ENCODE measurements at regions not wholly inside any gene's neighbourhood (a gene's known extent, or its start where the extent isn't known, plus 50 kb on each side); places are given as distances from the start of the nearest gene placed in this dataset.

GRCh38 chr13:106232681-106233080, 302.8 kb downstream of the EFNB2 start:
- peak in 1 of 2 experiments; percentile 45 for DNase-seq

- DNase-seq, result peak in 1 of 2 experiments; percentile 1
Measured at GRCh38 chr13:106230450-106230849, 305.0 kb downstream of the EFNB2 start.

DNA sequence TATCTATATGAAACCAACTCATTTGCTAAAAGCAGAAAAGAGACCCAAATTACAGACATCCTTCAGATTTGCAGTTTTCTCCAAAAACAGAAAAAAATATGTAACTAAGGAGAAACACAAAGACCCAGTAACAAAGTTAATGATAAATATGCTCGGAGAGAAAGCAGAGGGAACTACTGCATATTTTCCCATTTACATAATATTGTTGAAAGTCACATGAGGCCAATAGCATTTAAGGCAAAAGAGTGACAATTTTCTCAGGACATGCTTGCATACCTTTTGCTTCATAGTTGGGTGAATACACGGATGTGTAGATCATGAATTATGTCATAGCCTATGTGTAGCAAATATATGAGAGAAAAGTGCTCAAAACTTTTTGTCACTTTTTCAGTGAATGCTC, 310.3 kb downstream of the EFNB2 start:
- DNase-seq, result no peak

GRCh38 chr13:106220211-106220610, 315.3 kb downstream of the EFNB2 start:
- no peak for DNase-seq

GRCh38 chr13:106213028-106213757, 322.3 kb downstream of the EFNB2 start:
- DNase-seq, result no peak

DNA sequence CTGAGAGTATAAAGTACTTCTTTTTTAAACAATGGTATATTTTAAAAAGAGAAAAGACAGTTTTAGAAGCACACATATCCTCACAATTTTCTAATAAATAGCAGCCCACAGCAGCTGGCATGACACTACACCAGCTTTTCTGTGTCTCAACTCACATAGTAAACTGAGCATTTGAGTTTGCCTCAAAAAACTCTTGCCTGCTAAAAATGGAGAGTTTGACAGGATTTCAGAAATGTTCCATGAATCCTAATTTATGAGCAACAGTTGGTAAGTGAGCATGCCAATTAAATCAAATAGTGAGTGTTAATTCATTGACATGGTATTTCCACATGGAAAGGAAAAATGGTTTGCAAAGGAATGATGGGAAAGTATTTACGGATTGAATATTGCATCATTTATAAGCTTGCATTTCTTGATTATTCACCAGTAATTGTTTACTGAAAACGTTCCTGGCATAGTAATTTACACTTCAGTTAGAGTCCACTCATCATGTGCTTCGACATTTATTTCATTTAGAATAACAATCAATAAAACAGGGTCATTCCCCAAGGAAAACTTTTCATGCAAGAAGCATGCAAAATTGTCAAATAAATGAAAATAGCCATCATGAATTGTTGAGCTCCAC, 323.0 kb downstream of the EFNB2 start:
- DNase-seq, result no peak

- no peak for DNase-seq
Measured at GRCh38 chr13:106210324-106210723, 325.1 kb downstream of the EFNB2 start.

GRCh38 chr13:106205871-106206270, 329.6 kb downstream of the EFNB2 start:
- no peak for DNase-seq

DNA sequence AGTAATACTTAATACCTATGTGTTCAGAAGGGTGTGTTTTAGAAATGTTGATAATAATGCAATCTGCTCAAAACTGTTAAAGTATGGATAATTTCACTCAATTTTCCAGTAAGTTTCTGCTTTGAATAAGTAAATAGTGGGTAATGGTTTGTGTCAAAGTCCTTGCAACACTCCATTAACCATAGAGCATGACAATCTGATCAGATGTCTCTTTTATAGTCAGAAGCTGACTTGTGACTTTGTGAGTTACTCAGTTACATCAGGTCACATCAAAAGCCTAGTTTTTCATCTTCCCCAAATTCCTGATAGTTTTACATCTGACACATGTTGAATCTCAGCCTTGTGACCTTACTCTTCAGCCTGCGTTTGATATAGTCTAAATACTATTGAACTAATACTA, 338.0 kb downstream of the EFNB2 start:
- DNase-seq, result no peak

DNA sequence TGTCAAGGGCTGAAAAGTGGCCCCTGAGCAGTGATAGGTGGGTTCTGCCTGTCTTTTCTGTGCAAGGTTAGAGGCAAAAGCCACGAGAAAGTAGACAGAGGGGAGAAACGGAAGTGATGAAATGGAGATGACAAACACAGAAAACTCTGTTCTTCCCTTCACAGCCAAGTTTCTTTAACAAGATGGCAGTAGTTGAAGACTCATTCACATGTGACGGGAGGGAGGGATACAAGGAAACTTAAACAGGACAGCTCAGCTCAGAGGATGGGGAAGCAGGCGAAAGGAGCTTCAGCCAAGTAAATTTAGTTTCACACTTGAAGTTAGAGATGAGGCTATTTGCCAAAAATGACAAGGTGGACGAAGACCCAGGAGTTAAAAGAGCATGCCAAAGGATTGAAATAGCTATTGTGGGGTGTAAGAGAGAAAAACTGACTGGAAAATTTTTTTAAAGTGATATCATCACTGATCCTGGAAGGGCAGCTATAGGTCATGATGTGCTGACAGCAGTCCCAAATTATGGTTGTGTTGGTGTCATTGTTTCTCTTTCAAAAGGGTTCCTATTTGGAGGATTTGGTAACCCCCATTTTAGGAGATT, 347.9 kb downstream of the EFNB2 start:
- DNase-seq, result no peak

- DNase-seq, result no peak
Measured at GRCh38 chr13:106187101-106187500, 348.4 kb downstream of the EFNB2 start.

GRCh38 chr13:106186366-106187030, 349.0 kb downstream of the EFNB2 start:
- DNase-seq, result no peak

- DNase-seq, result no peak
Measured at GRCh38 chr13:106184790-106185189, 350.7 kb downstream of the EFNB2 start.

DNA sequence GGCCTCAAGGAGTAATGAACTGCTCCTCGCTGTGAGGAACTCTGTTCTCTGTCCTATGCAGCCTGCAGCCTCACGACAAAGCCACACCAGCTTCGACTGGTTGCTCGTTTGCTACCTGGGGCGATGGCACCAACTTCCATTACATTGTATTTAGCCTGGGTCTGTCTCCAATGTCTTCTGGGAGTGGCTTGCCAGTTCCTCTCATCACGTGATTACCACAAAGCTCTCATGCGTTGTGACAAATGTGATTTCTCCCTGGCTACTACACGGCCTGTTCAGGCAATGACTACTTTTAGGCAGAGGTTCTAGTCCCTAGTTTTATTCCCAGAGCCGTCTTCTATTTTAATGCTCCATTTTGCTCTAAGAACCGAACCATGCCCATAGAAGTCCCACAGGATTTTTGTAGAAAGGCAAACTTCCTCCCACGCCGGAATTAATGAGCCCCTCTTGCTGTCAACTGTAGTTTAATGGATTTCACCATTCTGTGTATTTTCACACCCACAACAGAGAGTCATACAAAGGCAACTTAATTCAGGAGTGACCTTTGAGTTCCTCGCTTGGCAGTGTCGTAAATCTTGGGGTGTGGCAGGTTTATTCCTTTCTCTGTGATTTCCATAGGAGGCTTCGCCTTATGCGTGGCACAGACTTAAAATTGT, 351.9 kb downstream of the EFNB2 start:
- no peak for DNase-seq

GRCh38 chr13:106182404-106182803, 353.1 kb downstream of the EFNB2 start:
- DNase-seq, result no peak

DNA sequence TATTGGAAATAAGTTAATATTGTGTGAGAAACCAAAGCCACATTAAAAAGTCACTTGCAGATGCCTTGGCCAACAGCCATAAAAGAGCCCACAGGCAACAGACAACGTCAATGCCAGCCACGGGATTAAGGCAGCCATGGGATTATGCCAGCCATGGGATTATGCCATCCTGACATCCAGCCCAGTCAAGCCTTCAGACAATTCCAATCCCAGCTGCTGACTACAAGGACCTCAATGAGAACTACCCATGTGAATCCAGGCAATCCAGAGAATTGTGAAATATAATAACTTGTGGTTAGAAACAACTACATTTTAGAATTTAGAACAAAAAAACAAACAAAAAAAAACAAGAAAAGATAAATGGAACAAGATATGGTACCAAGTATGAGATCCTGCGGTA, 356.6 kb downstream of the EFNB2 start:
- no peak for DNase-seq

DNA sequence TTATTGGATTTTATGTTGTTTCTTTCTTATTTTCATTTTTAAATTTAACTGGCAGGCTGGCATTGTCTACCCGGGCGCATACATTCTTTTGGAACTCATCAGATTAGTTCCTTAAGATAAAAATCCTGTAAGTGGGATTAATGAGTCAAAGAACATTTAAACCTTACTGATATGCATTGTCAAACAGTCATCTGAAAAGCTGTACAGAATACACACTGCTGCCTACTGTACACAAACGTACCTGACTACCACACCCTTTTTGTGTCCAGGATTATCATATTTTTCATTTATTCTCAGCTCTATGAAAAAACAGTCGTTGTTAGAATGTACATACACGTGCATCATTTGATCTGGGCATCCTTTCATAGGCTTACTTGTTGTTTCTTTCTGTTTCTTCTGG, 358.3 kb downstream of the EFNB2 start:
- DNase-seq, result no peak

- DNase-seq, result no peak
Measured at GRCh38 chr13:106176117-106176516, 359.3 kb downstream of the EFNB2 start.

DNA sequence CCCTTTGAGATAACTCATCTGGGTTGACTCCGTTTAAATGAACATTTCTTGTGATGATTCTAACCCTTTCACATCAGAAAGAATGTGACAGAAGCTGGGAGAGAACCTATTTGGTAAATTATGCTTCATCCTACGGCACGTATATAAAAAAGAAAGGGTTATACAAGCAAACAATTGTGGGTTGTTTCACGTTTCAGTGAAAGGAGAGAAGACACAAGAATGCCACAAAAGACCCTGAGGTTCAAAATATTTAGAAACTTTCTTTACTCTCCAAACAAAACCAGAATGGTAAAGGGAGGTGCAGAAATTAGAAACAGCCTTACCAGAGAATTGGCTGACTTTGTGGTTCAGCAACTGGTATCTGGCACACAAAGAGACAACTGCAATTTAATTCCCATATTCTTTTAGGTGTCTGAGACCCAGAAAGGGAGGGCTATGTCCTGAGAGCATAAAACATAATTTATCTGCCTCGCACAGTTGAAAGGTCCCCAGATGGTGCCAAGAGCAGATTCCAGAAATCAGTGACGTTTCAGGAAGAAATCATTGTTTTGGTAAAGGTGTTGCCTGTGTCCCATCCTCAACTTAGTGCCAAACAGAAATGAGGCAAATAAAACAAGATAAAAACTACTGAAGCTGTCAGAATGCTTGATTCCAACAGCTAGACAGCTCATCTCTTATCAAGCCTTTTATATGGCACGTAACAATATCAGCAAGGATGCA, 361.4 kb downstream of the EFNB2 start:
- DNase-seq, result no peak

DNA sequence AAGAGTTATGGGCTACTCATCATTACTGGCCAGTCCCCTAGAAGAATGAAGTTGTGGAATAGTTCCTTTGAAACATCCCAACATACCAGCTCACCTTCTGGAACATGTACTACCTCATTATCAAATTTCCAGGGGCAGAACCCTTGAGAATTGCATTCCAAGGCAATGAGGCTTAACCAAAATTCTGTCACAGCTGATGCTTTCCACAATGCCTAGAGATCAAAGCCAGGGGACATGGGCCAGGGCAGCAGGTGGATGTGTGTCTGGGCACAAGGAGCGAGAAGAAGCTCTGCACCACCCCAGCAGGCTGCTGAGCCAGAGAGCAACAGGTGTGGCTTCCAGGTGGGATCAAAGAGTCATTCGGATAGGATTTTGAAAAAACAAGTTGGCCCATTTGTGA, 362.1 kb downstream of the EFNB2 start:
- no peak for DNase-seq

DNA sequence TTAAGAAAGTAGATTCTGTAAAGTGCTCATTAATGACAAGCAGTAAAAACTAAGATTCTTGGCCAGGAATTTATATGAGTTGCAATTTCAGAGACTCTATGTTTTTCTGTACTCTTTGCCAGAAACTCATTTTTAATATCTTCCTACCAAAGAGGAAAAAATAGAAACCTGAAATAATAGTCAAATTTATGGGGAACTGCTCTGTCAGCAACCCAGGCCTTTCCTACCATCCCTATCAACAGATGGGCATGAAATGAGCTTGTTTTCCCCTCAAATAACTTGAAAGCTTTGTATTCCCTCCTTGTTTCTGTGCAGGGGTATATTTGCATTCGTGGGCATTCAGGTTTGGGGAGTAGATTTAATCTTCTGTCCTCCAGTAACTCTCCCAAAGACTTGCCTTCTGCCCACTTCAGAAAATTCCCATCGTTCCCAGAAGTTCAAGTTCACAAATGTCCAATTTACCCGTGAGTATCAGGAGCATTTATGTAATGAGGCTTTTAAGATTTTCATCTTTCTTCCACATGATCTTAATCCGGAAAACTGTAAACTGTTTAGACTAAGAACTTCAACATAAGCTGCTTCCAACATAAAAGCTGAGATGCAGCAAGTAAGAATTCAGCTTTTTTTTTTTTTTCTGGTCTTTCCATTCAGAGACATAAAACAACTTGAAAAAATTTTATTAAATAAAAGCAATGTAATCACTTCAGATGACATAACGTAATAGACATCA, 363.1 kb downstream of the EFNB2 start:
- DNase-seq, result no peak

- no peak for DNase-seq
Measured at GRCh38 chr13:106163426-106163825, 372.0 kb downstream of the EFNB2 start.
